NAMALWA (cell line): ENCODE measurements at regions not wholly inside any gene's neighbourhood (a gene's known extent, or its start where the extent isn't known, plus 50 kb on each side); places are given as distances from the start of the nearest gene placed in this dataset.
"Not testable (repeated sequence)": the region's sequence is repeated elsewhere in the genome, so short reads cannot be mapped to it uniquely, and the experiment has no call there.

ENCODE experiments used
- DNase-seq: peaks from one replicate; pipeline ENCODE4 v3.0.0-alpha.2; 2015; ENCODE audit warnings: low spot score

DNA sequence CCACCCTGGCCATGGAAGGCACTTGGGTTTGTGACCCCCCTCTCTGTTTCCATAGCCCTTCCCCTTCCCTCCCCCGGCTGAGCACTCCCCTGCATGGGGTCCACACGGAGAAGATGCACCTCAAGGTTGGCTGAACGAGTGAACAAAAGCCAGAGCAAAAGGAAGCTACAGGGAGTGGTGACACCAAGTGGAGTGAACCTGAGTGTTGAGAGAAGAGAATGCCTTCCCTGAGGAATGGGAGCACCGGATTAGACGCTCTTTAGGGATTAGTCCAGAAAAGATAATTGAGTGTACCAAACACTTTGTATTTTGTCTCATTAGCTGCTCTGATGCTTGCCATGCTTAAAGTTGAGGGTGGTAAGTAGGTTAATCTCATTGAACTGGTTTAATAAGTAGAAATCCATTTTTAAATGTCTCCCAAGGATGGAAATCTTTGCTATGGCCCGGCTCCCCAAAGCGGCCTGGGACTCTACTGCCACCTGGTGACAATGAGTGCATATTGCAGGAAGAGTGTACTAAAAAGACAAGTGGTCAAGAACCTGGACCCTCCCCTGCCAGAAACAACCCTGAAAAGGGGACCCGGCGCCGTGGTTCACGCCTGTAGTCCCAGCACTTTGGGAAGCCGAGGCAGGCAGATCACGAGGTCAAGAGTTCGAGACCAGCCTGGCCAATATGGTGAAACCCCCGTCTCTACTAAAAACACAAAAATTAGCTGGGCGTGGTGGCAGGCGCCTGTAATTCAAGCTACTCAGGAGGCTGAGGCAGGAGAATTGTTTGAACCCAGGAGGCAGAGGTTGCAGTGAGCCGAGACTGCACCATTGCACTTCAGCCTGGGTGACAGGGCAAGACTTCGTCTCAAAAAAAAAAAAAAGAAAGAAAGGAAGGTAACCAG is 150.6 kb upstream of the ZC3H12A start:
- DNase-seq, result peak; percentile 70

DNA sequence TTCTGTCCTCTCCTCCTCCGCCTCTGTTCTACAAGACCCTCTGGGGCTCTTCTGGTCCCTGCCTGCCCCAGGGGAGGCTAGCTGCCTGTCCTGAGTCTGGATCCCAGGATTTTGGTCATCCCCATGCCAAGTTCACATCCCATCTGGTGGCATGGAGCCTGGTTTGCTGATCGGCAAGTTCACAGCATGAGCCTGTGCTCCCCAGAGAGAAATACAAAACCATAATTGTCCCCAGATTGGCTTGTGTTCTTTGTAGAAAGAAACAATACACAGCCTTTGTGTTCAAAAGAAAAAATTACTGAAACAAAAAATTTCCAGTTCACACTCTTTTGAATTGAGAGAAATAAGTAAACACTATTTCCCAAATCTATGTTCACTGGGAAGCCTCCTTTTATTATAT is 149.4 kb upstream of the ZC3H12A start:
- no peak for DNase-seq

GRCh38 chr1:37325509-37326437 is 148.6 kb upstream of the ZC3H12A start:
- DNase-seq, result no peak

- no peak for DNase-seq
Measured at GRCh38 chr1:37332126-37332525, 142.3 kb upstream of the ZC3H12A start.

- no peak for DNase-seq
Measured at GRCh38 chr1:37338658-37339057, 135.7 kb upstream of the ZC3H12A start.

DNA sequence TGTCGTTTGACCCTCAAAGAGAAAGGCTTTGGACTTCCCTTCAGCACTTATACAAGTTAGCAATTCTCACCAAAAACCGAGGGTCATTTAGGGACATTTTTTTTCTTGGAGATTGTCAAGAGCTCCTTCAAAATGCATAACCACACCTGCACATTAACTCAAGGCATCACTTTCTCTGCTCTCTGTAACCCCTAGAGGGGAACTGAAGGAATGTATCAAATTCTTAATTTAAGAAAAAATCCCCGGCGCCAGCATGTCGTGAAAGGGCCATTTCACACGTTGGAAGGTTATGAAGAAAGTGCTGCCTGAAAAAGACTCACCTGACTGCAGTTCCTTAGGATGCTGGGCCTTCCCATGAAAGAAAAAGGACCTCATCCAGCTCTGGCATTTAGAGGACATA is 131.6 kb upstream of the ZC3H12A start:
- peak; percentile 33 for DNase-seq

DNA sequence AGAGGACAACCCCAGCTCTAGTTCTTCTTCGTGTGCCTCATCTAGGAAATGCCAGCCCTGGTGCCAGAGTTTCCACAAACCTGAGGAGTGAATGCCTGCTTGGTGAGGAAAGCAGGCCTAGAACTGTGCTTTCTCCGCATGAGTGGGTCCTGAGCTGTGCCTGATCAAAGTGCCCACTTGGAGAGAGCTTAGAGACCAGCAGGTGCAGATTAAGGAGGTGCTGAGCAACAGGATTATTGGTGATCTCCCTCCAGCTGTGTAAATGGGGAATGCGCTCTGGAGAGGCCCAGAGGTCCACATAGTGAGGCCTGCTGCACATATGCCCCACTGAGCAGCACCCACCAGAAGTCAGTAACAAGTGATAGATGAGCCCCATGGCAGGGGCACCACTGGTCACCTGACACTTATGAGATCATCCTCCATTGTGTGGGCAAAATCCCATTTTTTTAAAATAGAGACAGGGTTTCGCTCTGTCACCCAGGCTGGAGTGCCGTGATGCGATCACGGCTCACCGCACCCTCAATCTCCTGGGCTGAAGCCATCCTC is 127.2 kb upstream of the ZC3H12A start:
- no peak for DNase-seq

- no peak for DNase-seq
Measured at GRCh38 chr1:37353871-37354270, 120.5 kb upstream of the ZC3H12A start.

- DNase-seq, result no peak
Measured at GRCh38 chr1:37354876-37355650, 119.3 kb upstream of the ZC3H12A start.

DNA sequence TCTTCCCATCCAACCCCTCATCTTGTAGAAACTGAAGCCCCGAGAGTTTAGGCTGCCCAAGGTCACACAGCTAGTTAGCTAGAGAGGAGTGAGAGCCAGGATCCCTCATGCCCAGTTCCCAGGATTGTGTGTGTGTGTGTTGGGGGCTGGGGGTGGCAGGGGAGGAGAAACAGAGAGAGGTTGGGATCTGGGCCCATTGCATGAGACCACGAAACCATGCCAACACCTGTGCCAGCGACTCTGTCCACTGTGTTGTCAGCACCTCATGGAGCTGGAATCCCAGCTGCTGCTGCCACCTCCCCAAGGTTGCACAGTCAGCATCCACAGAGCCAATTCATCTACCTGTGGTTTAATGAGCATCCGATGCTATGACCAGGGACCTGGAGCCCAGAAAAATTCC is 115.4 kb upstream of the ZC3H12A start:
- DNase-seq, result no peak

- DNase-seq, result no peak
Measured at GRCh38 chr1:37360011-37360410, 114.4 kb upstream of the ZC3H12A start.

DNA sequence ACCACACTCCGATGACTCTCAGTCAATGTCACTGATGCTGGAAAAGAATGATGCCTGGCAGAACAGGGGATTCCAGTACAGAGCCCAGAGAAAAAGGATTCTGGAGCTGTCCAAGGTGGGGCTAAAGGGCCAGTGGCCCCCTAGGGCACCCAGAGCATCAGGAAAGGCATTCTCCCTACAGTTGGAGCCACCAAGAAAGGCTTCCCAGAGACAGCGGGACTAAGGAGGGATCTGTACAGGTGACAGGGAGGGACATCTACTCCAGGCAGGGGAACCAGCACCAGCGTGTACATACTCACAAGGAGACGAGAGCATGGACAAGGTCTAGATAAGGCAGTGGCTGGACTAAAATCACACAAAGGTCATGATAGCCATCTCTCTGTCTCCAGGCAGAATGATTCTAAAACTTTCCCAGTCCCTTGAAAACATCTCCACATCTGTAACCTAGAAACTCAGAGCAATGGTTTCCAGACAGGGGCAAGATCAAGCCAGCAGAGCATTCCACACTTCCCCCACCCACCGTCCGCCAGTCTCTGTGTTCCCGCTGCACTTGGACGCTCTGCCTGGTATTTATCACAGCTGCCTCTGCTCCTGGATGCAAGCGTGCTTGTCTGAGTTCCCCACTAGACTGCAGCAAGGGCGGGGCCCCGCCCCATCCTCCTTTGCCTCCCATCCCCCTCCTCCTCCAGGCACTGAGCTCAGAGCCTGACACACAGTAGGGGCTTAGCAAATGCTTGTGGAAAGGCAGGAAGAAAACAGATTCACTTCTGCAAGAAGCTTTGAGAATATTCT is 111.6 kb upstream of the ZC3H12A start:
- no peak for DNase-seq

- no peak for DNase-seq
Measured at GRCh38 chr1:37363535-37363934, 110.8 kb upstream of the ZC3H12A start.

DNA sequence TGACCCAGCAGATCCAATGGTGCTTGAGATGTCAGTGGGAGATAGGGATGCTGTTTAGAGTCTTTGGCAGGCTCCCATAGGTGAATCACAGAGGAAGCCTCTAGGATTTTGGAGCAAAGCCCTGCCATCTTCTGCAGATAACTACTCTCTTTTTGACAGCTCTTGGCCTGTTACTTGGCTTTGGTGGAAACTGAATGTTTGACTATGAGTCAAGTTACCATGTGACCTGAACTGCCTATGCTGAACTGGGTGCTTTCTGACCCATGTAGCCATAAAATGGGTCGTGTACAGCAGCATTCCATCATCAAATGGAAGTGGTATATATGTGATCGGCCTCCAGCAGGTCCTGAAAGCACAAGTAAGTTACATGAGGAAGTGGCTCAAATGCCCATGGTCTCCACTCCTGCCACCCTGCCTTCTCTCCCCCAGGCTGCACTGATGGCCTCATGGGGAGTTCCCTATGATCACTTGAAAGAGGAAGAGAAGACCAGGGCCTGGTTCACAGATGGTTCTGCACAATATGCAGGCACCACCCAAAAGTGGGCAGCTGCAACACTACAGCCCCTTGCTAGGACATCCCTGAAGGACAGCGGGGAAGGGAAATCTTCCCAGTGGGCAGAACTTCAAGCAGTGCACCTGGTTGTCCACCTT is 105.6 kb upstream of the ZC3H12A start:
- not testable (repeated sequence) for DNase-seq

- DNase-seq, result no peak
Measured at GRCh38 chr1:37372302-37372701, 102.1 kb upstream of the ZC3H12A start.

DNA sequence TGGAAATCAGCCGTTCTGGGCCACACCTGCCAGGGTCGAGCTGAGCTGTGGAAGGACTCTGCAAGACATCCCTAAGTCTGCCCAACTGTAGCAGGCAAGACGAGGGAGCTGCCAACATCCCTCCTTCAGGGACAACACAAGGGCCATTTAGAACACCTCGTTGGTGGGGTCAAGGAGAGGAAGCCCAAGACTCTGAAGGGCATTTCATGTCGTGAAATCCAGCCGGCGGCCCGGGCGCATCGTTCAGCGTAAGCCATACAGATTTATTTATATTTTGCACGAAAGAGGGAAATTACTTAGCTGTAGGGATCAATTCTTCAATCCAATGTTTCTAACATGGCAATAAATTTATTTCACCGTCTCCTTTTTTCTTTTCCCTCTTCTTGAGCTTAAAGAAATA is 101.7 kb upstream of the ZC3H12A start:
- DNase-seq, result no peak

DNA sequence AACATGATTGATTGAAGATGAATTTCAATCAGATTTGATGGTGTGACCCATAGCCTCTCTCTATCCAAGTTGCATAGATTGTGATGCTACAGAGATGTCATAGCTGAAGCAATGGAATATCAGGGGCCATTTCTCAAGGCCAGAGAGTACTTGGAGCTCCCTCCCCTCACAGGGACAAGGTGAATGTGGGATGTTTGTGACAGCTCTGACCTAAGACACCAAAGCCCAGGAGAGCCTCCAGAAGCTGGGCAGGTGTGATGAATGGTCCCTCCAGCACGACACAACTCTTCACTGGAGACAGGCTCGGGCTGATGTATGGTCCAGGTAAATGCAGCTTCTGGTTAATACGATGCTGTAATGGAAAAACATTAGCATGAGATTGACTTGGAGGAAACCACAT is 101.0 kb upstream of the ZC3H12A start:
- no peak for DNase-seq

DNA sequence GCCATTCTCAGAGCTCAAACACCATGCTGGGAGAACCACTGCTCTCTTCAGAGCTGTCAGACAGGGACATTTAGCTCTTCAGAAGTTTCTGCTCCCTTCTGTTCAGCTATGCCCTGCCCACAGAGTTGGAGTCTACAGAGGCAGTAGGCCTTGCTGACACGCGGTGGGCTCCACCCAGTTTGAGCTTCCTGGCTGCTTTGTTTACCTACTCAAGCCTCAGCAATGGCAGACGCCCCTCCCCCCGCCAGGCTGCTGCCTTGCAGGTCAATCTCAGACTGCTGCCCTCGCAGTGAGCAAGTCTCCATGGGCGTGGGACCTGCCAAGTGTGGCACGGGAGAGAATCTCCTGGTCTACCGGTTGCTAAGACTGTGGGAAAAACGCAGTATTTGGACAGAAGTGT is 93.8 kb upstream of the ZC3H12A start:
- DNase-seq, result not testable (repeated sequence)

- no peak for DNase-seq
Measured at GRCh38 chr1:37387854-37388253, 86.5 kb upstream of the ZC3H12A start.

- no peak for DNase-seq
Measured at GRCh38 chr1:37389327-37389726, 85.1 kb upstream of the ZC3H12A start.
